Keratinocyte (primary cell): ENCODE measurements at regions not wholly inside any gene's neighbourhood (a gene's known extent, or its start where the extent isn't known, plus 50 kb on each side); places are given as distances from the start of the nearest gene placed in this dataset.

Experiments used
- CTCF ChIP-seq, 3 experiments: IDR thresholded peaks in 1 of 3; conservative IDR thresholded peaks in 1 of 3; optimal IDR thresholded peaks in 1 of 3; 2 replicates in 2 of 3; 3 replicates in 1 of 3; pipeline versions ENCODE3 to v1.5.1; 2011; ENCODE audit warnings: low read length in 3 of 3, mild to moderate bottlenecking in 3 of 3, moderate library complexity in 2 of 3, control low read depth in 1 of 3, inconsistent platforms in 1 of 3; ENCODE audit not compliant: insufficient read depth in 2 of 3; ENCODE audit errors: extremely low read depth in 1 of 3
- EZH2 ChIP-seq: IDR thresholded peaks from one replicate; pipeline ENCODE4 v1.6.1; 2012; ENCODE audit warnings: inconsistent platforms, mild to moderate bottlenecking, low read length, moderate library complexity

DNA sequence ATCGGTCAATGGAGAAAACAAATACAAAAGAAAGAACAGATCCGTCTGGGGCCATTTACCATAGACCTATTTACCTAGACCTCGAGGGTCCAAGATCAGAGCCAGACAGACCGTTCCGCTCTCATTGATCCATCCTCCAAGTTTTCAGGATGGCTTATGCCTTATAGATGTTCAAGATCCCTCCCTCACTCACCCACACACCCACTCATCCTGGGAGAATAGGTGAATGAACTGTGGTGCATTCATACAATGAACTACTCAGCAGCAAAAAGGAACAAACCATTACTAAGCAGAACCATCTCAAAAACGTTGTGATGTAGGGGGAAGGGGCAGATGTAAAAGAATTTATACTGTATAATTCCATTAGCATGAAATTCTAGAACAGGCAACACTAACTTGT, 125.1 kb upstream of the RREB1 start:
- TF ChIP-seq CTCF (optimal IDR thresholded peaks at IDR 0.05 in 1 of 3, IDR thresholded peaks at IDR 0.05 in 1 of 3, conservative IDR thresholded peaks at IDR 0.05 in 1 of 3; ENCODE audit: extremely low read depth in 1 of 3, insufficient read depth in 2 of 3, low read length in 3 of 3): no peak
- no peak for TF ChIP-seq EZH2
